SIG-M5 treated with dmso at 0.1 percent for 504 hours (cell line): ENCODE measurements at regions not wholly inside any gene's neighbourhood (a gene's known extent, or its start where the extent isn't known, plus 50 kb on each side); places are given as distances from the start of the nearest gene placed in this dataset.
"Not testable (repeated sequence)": the region's sequence is repeated elsewhere in the genome, so short reads cannot be mapped to it uniquely, and the experiment has no call there.

ENCODE experiments used
- DNase-seq: peaks from one replicate; lab custom pipeline; 2025; ENCODE audit not compliant: unreplicated experiment; lab: John Stamatoyannopoulos, UW

- DNase-seq: no peak
Measured at GRCh38 chr5:91315701-91316100, 67.4 kb downstream of the ARRDC3 start.

GRCh38 chr5:91313757-91314673 lies 69.1 kb downstream of the ARRDC3 start:
- DNase-seq: peak; percentile 97

GRCh38 chr5:91312698-91313097 lies 70.4 kb downstream of the ARRDC3 start:
- no peak for DNase-seq

GRCh38 chr5:91311697-91312501 lies 71.2 kb downstream of the ARRDC3 start:
- peak; percentile 52 for DNase-seq

GRCh38 chr5:91311168-91311696 lies 71.9 kb downstream of the ARRDC3 start:
- DNase-seq: no peak

GRCh38 chr5:91308157-91308556 lies 75.0 kb downstream of the ARRDC3 start:
- DNase-seq: not testable (repeated sequence)

GRCh38 chr5:91307048-91307447 lies 76.1 kb downstream of the ARRDC3 start:
- no peak for DNase-seq

GRCh38 chr5:91306497-91306896 lies 76.6 kb downstream of the ARRDC3 start:
- no peak for DNase-seq

GRCh38 chr5:91305640-91306039 lies 77.5 kb downstream of the ARRDC3 start:
- no peak for DNase-seq

GRCh38 chr5:91304015-91304414 lies 79.1 kb downstream of the ARRDC3 start:
- not testable (repeated sequence) for DNase-seq

GRCh38 chr5:91302958-91303357 lies 80.2 kb downstream of the ARRDC3 start:
- no peak for DNase-seq

GRCh38 chr5:91302305-91302704 lies 80.8 kb downstream of the ARRDC3 start:
- no peak for DNase-seq

GRCh38 chr5:91301106-91301846 lies 81.8 kb downstream of the ARRDC3 start:
- DNase-seq: peak; percentile 77

- no peak for DNase-seq
Measured at GRCh38 chr5:91297994-91298393, 85.1 kb downstream of the ARRDC3 start.

- DNase-seq: no peak
Measured at GRCh38 chr5:91296674-91297143, 86.4 kb downstream of the ARRDC3 start.

- DNase-seq: not testable (repeated sequence)
Measured at GRCh38 chr5:91296102-91296501, 87.0 kb downstream of the ARRDC3 start.

- no peak for DNase-seq
Measured at GRCh38 chr5:91293131-91293530, 90.0 kb downstream of the ARRDC3 start.

- no peak for DNase-seq
Measured at GRCh38 chr5:91291628-91292569, 91.2 kb downstream of the ARRDC3 start.

GRCh38 chr5:91288118-91288916 lies 94.8 kb downstream of the ARRDC3 start:
- DNase-seq: no peak
